GM18951 (cell line): ENCODE measurements at regions not wholly inside any gene's neighbourhood (a gene's known extent, or its start where the extent isn't known, plus 50 kb on each side); places are given as distances from the start of the nearest gene placed in this dataset.

Experiments
- POLR2A ChIP-seq: IDR thresholded peaks from 4 replicates; pipeline ENCODE4 v1.6.1; 2011; ENCODE audit warnings: mild to moderate bottlenecking; ENCODE audit not compliant: insufficient read length, insufficient read depth; ENCODE audit errors: extremely low read depth
- in situ Hi-C: fragments of 300-500 bp; cut with MboI; formaldehyde crosslinking; loops from one replicate; pipeline ENCODE4 v1.12.0; 2022; ENCODE audit warnings: low sequenced_read_pairs, mixed read lengths, inconsistent platforms; ENCODE audit not compliant: unreplicated experiment

DNA sequence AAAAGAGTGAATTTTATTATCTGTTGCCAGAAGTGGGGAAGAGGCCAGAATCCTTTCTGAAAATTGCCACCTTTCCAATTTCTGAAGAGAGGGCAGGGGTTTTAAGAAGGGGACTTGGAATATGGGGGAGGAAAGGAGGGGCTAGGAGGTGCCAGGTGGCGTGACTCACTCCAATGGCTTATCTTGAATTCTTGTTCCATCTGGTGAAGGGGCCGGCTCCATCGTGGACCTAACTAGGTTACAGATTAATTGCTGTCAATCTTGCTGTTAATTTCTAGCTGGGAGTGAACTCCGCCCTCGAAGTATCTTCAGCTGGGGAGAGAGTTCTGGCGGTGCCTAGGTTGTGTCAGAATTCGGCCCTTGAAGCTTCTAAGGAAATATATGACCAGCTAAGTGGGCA, 138.7 kb downstream of the YTHDC2 start:
- in situ Hi-C loops: no loop called here

DNA sequence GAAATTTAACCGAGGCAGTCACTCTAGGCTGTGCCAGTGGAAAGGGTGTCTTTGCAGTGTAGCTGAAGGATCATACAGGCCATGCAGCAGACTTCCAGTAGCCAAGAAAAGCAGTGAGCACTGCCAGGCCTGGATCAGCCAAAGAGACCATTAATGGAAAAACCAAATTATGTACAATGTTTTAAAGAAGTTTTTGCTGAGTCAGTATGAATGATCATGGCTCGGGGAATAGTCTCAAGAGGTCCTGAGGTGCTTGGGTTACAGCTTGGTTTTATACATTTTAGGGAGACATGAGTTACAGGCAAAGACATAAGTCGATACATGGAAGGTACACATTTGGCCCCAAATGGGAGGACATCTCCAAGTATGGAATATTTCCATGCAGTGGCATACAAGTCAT, 141.3 kb downstream of the YTHDC2 start:
- in situ Hi-C loops: no loop called here

More for the DNA sequence above, 138.7 kb downstream of the YTHDC2 start:
- TF ChIP-seq POLR2A: no peak

DNA sequence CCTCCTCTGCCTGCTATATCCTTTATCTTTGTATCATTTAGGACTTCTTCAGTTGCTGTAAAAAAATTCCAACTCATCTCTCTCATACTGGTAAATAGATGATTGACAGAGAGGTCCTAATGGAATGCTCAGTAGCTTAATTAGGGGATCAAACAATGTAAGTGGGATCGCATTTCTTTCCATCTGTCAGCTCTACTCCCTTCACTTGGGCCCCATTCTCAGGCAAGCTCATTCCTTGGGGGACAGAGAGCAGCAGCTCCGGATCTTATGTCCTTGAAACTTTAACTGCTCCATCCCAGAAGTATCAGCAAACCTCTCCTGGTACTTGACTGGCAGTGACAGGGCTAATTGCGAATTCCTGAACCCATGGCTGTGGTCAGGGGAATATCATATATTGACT, 146.7 kb downstream of the YTHDC2 start:
- no peak for TF ChIP-seq POLR2A
- in situ Hi-C loops: no loop called here

More for the DNA sequence above, 141.3 kb downstream of the YTHDC2 start:
- TF ChIP-seq POLR2A: no peak

DNA sequence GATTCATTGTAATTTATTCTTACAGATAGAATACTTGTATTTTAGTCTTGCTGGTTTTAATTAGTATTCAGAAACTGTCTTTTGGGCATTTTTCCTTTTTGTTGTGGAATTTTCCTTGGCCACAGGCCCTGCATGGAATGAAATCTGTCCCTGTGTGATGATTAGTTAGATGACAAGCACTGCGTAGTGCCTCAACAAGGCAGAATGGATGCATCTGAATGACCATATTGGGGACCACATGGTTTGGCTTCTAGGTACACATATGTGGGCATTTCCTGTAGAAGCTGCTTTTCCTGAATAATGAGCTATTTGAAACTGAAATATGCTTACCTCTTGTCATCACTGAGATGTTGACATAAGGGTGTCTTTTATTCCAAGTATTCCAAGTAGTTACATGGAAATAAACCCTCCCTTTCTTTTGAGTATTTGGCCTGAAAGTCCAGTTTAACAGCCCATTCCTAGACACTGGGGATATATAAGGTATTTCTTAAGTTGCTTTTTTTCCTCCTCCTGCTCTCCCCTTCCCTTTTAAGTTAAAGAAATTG, 147.3 kb downstream of the YTHDC2 start:
- in situ Hi-C loops: no loop called here
- no peak for TF ChIP-seq POLR2A

DNA sequence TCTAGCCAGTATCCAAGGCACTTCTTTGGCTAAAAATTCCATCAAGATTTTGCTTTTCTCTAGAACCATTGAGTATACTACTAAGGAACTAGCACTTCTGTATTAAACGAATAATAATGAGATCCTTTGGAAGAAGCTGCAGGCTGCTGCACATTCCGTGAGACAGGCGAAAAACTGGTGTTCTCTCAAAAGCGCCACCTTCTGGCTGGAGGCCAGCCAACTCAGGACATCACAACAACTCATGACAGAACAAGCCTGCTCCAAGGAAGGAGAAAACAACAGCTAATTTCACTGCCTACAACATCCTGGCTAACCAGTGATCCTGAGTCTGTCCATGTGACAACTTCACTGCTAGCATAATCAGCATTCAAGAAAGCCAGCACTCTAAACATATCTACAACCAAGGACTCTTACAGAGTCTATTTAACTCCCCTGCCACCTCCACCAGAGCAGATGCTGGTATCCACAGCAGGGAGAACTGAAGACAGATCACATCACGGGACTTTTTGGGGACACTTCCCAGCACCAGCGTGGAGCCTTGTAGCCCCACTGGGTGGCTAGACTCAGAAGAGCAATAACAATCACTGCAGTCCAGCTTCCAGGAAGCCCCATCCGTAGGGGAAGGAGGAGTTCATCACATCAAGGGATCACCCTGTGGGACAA, 150.5 kb downstream of the YTHDC2 start:
- in situ Hi-C loops: no loop called here

DNA sequence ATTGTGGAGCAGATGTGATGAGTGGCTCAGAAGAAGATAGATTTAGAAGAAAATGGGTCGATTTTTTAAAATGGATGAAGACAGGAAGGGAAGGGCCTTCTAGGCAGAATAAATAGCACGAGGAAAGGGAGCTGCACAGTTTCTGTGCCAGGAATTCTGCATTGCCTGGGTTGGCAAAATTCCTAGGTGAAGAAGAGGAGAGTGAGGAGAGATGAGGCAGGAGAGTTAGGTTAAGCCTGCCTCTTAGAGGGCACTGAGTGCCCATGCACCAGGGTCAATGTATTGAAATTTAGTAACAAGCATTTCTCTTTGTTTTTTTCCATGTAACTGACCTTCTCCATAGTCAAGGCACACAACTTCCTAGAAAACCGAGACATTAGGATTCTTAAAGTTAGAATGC, 159.5 kb downstream of the YTHDC2 start:
- no peak for TF ChIP-seq POLR2A
- in situ Hi-C loops: no loop called here

More for the DNA sequence above, 150.5 kb downstream of the YTHDC2 start:
- no peak for TF ChIP-seq POLR2A

DNA sequence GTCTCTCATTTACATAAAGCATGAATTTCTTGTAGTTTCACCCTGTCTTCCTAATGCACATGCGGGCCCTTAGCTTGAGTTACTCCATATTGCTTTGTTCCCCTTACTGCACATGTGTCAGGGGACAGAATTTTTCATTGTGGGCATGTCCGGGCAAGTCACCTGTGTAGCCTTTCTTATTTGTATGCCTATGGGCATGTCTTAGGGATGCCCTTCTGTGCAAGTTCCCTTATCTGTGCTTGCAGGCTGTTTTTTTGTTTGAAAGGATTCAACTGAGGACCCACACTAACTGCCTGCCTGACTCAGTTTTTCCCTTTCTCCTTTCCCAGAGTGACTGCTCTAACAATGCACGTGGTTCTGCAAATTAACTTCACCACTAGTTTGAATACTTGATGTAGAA, 161.7 kb downstream of the YTHDC2 start:
- in situ Hi-C loops: loop anchor here (25.0 kb wide), 1 partner anchor 762 kb away; no protein-coding TSS in a partner anchor
- TF ChIP-seq POLR2A: no peak

DNA sequence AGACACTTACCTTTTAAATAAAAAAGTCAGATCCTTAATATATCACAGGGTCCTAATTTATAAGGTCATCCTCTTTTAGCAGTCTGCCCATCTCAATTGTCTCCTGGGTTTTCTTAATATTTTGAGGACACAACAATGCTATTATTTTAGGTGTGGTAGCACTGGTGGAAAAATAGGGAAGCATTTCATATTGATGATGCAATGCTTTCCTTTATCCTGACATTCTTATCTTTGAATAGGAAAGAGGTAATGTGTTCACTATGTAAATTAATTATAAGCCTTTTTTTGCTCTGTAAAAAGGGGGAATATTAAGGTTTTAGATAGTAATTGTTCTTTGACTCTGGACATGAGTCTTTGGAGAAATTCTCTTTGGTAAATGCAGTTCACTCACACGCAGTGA, 164.7 kb downstream of the YTHDC2 start:
- in situ Hi-C loops: loop anchor here (25.0 kb wide), 1 partner anchor 759 kb away; no protein-coding TSS in a partner anchor
- TF ChIP-seq POLR2A: no peak

DNA sequence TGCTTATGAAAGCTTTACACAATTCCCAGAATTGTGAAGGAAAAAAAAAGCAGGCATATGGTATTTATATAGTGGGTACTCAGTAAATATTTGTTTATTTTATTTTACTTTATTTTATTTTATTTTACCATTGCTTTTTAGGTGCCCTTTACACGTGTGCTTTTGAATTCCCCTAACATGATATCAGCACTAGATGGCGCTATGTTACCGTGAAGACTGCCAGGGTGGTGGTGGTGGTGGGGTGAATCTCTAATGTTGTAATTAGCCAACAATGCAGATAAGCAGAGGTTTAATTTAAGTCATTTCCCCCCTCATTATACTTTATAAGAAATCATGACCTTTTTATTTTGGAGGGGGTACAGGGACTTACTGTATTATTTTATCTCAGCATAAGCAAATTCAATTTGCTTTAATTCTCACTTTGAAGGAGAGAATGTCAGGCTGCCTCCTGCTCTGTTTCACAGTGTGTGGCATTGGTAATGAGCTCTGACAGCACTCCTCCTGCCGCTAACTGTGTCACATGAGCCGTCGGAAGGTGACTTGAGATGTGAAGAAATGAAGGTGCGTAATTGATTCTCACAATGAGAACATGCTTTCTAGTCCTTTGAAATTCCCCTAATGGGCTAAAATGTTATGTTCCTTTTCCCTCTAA, 165.6 kb downstream of the YTHDC2 start:
- in situ Hi-C loops: loop anchor here (25.0 kb wide), 1 partner anchor 758 kb away; no protein-coding TSS in a partner anchor

DNA sequence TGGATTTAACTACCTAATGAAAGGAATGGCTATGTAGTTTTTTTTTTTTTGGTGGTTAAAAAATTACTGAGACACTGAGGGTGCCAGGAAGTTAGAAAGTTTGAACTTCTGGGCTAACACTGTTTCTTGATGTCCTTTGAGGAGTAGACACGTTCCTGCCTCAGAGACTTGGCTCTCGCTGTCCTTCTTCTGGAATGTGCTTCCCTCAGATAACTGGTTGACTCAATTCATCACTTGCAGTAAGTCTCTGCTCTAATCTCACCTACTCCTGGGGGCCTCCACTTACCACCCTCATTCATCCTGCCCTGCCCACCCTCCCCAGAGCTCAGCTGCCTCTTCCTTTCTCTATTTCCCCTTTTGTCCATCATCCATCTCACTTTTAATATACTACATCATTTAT, 167.0 kb downstream of the YTHDC2 start:
- no peak for TF ChIP-seq POLR2A
- in situ Hi-C loops: loop anchor here (25.0 kb wide), 1 partner anchor 757 kb away; no protein-coding TSS in a partner anchor

More for the DNA sequence above, 165.6 kb downstream of the YTHDC2 start:
- no peak for TF ChIP-seq POLR2A

DNA sequence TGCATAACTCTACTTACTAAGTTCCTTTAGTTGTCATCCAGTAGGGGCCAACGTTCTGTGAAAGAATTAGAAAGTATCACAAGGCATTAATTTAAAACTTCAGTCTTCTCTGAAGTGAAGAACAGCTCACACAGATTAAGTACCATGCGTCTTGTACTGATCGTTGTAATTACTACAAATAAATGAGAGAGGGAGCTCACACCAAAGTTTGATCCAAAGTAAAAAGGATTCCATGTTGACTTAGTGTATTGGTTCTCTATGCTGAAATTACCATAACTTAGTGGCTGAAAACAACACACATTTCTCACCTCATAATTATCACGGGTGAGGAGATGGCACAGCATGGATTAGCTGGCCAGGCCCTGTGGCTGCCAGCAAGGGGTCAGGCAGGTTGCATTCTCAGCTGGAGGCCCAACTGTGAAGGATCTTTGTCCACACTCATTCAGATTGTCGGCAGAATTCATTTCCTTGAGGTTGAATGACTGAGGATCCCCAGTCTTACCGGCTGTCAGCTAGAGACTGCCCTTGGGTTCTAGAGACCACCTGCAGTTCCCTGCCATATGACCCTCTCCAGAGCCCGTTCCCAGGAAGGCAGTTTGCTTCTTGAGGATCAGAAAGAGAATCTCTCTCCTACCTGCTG, 169.1 kb downstream of the YTHDC2 start:
- TF ChIP-seq POLR2A: no peak
- in situ Hi-C loops: loop anchor here (25.0 kb wide), 1 partner anchor 755 kb away; no protein-coding TSS in a partner anchor

DNA sequence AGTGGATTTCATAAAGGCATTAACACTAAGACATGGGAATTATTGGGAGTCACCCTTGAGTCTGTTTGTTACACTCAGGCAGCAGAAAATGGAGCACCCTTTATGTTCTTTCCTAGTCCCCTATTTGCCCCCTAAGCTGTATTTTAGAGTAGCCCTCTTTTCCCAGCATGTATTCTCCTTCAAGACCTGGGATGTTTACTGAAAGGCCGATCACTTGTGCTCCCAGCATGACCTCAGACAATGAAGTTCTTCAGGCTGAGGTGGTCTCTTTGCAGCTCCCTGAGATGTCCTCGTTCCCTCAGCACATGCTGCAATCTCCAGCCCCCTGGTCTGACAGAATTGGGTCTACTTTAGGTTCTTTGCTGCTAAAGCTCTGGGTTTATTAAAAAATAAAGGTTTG, 169.7 kb downstream of the YTHDC2 start:
- no peak for TF ChIP-seq POLR2A
- in situ Hi-C loops: loop anchor here (25.0 kb wide), 1 partner anchor 754 kb away; no protein-coding TSS in a partner anchor

DNA sequence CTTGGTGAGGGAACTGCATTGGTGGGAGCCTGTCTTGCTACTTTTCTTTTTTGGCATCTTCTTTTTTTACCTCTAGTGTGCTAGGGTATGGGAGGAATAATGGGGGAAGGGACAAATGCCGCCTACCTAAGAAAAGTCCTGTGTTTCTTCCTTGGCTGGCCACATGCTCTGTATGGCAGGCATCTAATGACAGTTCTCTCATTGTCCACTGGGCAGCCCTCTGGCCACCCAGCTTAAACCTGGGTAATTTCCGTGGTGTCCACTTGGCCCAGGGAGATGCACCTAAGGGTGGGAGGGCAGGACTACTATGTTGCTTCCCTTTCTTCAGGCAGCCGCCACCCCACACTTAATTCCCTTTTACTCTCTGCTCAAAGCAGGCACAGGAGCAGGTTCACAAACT, 173.1 kb downstream of the YTHDC2 start:
- in situ Hi-C loops: loop anchor here (25.0 kb wide), 1 partner anchor 751 kb away; no protein-coding TSS in a partner anchor
- TF ChIP-seq POLR2A: no peak
